GM21447 (cell line): ENCODE measurements at regions not wholly inside any gene's neighbourhood (a gene's known extent, or its start where the extent isn't known, plus 50 kb on each side); places are given as distances from the start of the nearest gene placed in this dataset.
"Not testable (repeated sequence)": the region's sequence is repeated elsewhere in the genome, so short reads cannot be mapped to it uniquely, and the experiment has no call there.

Experiments
- ATAC-seq: cut with Tn5 transposase; IDR thresholded peaks from one replicate; pipeline ENCODE4 v1.9.1; 2021; ENCODE audit not compliant: unreplicated experiment

DNA sequence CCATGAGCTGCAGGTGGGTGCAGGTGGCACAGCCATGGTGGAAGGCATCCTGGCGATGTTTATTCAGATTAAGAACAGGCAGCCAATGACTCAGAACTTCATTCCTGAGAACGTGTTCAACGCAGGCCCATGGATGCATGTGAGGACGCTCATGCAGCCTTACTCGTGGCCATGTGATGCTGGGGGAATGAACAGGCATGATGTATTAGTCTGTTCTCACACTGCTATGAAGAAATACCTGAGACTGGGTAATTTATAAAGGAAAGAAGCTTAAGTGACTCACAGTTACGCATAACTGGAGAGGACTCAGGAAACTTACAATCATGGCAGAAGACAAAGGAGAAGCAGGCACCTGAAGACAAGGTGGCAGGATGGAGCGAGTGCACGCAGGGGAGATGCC, 146.6 kb downstream of the RNASET2 start:
- no peak for ATAC-seq

DNA sequence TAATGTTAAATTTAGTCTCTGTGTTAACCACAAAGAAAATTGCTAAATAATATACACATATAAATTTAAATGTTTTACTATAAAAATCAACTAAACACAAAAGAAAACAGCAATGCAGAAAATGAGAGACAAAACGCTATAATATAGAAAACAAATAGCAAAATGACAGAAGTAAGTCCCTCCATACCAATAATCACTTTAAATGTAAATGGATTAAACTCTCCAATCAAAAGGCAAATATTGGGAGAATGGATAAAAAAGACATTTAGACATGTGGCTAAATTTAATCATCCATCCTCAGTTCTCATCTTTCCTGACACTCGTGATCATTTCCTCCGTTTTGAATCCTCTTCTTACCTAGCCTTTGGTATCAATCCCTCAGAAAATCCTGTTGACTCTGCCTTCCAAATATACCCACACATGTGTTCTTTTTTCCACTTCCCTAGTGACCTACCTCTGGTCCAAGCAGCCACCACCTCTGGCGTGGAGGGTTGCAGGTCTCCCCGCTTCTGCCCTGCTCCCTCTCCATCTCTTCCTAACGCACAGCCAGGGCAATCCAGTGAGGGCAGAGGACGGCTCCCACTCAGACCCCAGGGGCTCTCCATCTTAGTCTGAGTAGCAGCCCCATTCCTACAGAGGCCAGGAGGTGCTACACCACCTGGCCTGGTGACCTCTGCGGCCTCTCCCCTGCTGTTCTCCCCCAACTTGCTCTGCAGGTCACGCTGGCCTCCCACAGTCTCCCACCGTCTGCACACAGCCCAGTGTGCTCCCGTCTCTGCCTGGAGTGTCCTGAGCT, 149.2 kb downstream of the RNASET2 start:
- ATAC-seq, result no peak

DNA sequence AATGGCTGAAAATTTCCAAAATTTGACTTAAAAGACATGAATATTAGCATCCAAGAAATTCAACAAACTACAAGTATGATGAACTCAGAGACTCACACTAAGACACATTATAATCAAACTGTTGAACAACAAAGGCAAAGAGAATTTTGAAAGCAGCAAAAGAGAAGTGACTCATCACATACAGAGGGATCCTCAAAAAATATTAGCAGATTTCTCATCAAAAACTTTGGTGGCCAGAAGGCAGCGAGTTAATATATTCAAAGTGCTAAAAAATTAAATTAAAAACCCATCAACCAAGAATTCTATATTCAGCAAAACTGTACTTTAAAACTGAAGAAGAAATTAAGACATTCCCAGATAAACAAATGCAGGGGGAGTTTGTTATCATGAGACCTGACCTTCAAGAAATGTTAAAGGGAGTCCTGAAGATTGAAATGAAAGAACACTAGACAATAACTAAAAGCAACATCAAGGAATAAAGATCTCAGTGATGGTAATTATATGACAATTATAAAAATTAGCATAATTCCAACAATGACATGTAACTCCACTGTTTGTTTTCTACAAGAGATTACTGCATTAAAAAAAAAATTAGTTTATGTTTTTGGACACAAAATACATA, 150.0 kb downstream of the RNASET2 start:
- ATAC-seq, result no peak

DNA sequence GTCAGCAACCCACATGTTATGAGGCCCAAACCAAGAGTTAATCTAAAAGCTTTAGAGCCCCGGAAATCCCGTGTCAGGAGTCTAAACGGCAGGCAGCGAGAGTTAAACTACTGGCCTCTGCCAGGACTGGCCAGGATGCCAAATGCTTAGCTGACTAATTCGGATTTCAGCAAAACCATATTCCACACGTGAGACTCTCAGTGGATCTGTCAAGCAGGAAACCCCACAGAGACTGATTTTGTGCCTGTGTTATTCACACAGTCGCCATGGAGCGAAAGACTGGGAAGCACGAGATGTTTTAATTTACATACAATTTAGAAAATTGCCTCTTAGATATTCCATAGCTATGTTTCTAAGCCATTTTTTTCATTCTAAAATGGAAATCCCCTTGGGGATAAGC, 152.9 kb downstream of the RNASET2 start:
- no peak for ATAC-seq

DNA sequence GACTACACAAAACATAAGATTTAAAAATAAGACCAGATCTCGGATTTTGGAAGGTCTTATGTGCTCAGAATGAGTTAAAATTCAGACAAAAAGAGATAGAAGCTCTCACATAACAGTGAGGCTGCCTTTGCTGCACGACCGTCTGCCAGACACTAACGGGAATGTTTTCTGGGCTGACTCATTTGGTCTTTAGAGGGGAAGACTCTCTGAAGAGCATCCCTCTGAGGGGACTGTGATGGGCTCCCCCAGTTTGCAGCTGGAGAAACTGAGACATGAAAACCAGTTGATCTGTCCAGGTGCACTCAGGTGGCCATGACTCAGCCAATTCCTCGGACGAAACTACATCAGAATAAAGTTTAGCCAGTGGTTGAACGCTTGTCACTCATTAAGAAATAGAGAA, 153.9 kb downstream of the RNASET2 start:
- ATAC-seq, result no peak

DNA sequence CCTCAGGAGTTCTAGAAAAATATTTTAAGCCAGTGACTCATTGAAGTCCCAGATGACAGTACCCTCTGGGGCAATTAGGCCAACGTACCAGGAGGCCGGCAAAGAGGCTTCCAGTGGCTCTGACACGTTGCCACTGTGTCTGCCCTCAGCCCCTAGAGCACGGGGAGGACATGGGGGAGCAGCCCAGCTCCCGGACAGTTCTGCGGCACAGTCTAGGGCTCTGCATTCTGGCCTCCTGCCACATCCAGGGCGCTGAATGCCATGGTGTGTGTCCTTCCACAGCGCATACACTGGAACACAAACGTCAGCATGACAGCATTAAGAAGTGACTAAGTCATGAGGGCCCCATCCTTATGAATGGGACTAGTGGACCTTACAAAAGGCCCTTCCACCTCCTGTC, 156.2 kb downstream of the RNASET2 start:
- no peak for ATAC-seq

DNA sequence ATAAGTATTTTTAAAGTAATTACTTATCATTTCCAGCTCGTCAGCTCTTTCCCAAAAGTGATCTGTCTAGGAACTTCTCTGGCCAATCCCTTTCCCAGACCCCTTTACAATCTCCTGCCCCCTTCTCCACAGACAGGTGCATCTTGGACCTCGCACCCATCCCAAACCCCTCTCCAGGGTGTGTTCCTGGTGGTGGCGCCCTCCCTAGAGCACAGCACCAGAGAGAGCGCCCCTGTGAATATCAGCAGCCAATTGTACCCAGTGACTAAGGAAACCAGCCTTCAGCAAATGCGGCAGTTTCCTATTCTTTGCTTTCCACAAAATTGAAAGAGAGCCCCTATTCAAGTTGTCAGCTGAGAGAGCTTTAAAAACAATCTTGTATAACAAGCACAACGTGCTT, 157.7 kb downstream of the RNASET2 start:
- ATAC-seq, result no peak

DNA sequence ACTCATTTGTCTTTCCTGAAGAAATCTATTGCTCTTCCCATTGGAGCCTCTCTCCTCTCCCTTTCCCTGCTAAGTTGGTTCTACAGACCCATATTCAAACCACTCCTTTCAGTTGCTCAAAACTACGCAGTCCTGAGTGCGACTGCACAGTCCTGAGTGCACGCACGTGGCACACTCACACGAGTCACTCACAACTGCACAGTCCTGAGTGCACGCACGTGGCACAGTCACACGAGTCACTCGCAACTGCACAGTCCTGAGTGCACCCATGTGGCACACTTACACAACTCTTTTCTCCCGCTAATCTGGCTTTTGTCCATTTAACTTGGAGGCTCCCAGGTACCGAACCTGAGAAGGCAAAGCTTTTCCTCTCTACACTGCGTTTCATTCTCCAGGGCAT, 159.7 kb downstream of the RNASET2 start:
- no peak for ATAC-seq

DNA sequence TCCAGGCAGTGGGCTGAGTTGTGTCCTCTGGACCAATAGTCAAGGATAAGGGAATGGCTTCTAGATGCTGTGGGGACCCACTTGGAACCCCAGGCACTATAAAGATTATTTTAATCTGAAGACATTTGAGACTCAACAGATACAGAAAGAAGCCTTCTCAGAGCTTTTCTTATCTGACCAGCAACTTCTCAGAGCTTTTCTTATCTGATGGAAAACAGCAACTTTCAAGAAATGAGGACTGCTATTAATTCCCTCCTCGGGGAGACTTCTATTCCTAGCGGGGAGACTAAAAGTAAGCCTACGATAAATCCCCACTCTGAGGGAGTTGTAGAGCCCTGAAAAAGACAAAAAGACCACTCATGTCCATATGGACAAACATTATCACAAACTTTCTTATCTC, 160.5 kb downstream of the RNASET2 start:
- no peak for ATAC-seq

DNA sequence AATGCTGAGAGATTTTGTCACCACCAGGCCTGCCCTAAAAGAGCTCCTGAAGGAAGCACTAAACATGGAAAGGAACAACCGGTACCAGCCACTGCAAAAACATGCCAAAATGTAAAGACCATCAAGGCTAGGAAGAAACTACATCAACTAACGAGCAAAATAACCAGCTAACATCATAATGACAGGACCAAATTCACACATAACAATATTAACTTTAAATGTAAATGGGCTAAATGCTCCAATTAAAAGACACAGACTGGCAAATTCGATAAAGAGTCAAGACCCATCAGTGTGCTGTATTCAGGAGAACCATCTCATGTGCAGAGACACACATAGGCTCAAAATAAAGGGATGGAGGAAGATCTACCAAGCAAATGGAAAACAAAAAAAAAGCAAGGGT, 163.8 kb upstream of the RPS6KA2 start:
- not testable (repeated sequence) for ATAC-seq

DNA sequence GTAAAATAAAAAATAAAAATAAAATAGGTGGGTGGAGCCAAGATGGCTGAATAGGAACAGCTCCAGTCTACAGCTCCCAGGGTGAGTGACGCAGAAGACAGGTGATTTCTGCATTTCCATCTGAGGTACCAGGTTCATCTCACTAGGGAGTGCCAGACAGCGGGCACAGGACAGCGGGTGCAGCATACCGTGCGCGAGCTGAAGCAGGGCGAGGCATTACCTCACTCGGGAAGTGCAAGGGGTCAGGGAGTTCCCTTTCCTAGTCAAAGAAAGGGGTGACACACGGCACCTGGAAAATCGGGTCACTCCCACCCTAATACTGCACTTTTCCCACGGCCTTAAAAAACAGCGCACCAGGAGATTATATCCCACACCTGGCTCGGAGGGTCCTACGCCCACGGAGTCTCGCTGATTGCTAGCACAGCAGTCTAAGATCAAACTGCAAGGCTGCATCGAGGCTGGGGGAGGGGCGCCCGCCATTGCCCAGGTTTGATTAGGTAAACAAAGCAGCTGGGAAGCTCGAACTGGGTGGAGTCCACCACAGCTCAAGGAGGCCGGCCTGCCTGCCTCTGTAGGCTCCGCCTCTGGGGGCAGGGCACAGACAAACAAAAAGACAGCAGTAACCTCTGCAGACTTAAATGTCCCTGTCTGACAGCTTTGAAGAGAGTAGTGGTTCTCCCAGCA, 161.9 kb upstream of the RPS6KA2 start:
- ATAC-seq, result not testable (repeated sequence)

DNA sequence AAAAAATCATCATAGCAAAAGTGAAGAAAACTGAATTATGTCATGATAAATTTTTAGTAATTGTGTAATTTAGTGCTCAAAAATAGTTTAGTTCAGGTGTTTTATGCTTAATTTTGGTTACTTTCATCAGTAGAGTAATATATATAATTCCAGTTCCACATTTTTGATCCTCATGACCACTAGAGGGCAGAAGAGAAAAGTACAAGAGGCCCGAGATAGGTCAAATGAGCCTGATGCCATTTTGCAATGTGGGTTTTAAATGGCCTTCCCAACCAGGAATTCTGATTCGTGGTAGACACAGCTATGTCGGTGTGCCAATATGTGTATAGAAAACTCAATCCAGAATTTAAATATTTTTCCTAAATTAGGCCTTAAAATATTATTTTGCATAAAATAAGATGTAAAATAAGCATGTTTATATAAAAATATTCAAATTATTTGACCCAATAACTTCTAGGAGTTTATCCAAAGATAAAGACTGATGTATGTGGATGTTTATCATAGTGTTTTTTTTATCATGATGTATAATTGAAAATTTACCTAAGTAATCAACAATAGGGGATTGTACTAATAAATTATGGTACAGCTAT, 159.7 kb upstream of the RPS6KA2 start:
- no peak for ATAC-seq

DNA sequence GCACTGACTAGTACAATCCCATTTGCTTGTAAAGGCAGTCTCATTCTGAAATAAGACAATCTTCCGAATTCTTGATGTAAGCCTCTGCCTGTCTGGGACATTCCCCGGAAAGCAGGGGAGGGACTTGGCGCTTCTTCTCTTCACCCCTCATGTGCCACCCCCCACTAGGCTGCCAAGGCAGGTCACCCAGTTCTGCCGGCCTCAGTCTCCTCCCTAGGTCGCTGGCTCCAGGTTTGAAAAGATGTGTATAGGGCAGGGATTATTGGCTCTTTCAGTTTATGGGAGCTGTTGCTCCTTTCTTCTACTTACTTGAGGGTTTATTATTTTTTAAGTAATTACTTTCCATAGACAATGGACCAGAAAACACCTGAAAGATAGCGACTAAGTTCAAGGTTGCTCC, 158.1 kb upstream of the RPS6KA2 start:
- ATAC-seq, result no peak

DNA sequence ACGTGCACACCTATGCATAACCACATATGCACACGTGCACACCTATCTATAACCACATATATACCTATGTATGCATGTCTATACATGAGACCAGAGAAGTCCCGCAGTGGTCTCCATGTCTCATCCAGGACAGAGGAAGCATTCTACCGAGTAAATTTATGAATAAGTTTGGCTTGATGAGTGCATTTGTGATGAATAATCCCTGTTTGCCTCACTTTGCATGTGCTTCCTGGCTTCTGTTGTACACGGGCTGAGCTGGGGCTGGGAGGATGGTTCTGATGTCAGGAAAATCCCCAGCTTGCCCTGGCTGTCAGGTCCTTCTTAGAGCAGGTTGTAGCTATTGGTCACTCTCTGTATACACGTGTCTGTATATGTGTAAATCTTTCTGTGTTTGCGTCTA, 157.6 kb upstream of the RPS6KA2 start:
- ATAC-seq, result no peak

DNA sequence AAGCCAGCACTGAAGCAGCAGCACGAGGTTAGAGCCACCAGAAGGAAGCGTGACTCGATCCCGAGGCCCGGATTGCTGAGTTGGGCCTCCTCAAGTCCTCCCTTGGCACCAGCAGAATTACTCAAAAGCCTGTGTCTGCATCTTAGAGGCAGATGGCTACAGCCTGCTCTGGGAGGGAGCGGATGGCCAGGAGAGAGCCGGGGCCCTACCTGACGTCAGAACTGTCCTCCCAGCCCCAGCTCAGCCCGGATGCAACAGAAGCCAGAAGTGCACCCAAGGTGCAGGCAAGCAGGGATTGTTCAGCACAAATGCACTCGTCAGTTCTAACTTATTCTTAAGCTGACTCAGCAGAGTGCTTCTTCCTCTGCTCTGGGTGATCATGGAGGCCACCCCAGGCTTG, 155.5 kb upstream of the RPS6KA2 start:
- no peak for ATAC-seq

DNA sequence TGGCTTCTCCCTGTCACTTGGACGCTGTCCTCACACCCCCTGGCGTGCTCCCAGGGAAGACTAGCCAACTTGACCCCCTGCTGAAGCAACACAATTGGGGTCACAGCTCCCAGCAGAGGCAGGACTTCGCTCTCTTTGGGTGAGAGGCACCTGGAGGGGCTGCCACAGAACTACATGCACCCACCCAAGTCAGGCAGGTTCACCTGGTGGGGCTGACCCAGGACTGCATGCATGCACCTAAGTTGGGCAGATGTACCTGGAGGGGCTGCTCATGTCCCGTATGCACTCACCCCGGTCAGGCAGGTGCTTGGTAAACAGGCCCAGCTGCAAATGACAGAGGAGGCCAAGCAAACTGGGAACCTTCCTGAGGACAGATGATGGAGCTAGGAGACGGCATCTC, 154.3 kb upstream of the RPS6KA2 start:
- no peak for ATAC-seq

DNA sequence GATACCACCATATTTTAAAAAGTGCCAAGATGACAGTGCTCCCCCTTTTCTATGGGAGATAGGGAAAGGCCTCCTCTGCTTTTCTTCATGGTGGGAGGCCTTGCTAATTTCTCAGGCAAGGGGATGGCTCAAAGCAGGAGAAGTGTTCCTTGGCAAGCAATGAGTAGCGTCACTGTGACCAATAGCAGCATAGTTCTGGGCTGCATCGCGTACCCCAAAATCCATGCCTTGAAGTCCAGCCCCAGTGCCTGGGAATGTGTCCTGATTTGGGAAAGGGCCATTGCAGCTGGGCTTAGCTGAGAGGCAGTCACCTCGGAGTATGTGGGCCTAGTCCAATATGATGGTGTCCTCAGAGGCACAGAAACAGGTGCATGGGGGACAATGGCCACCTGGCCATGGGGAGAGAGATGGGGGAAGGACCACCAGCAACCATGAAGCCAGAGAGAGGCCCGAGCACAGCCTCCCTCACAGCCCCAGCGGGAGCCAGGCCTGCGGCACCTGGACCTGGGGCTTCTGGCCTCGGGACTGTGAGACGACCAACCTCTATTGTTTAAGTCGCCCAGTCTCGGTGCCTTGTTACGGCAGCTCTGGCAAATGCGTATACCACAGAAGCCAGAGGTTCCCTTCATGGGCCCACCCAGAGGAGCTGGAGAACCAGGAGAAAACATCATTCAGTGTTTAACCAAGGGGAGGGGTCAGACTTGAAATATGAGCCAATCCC, 153.1 kb upstream of the RPS6KA2 start:
- ATAC-seq, result no peak

DNA sequence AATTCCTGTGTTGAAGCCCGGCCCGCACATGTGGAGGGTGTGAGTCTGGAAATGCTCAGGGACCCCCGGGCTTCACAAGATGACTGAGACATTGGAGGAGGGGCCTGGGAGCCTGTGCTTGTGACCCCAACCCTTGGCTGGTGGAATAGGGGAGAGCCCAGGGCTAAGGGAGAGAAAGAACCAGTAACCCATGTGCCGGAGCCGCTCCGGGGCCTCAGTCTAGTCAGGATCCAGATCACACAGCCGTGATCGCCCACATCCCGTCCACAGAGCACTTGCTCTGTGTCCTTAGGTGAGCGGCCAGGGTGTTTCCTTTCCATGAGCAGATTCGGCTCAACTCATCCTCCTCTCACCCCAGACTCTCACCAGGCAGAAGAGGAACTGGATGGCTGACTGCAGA, 152.3 kb upstream of the RPS6KA2 start:
- no peak for ATAC-seq

DNA sequence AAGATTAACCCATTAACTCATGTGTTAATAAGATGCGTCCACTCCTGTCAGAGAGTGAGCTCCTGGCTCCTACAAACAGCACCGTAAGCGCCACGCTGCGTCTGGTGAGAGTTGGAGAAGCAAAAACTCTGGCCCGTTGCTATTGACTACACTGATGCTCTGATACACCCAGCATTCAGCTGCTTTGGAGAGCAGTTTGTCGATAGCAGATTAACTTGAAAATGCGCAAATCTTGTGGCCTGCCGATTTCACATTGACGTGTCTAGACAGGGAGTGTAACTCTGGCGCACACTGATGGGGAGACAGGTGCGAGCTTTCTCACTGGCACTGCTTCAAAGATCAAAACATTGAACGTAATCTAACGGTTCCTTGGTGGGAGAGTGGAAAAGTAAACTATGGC, 151.7 kb upstream of the RPS6KA2 start:
- ATAC-seq, result no peak

DNA sequence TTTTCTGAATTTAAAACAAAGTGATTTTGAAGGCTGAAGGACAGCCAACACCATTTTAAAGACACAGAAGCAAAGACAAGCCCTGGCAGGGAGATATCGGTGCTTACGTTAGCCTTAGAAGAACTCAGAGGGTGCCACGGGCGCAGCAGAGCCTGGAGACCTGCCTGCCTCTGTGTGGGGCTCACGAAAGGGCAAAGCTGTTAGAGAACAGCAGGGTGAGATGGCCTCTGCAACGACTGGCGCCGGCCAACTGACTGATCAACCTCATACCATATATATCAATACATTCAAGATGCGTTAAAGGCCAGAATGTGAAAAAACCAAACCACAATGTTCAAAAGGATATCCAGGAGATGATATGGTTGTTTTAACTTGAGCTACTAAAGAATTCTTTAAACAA, 151.0 kb upstream of the RPS6KA2 start:
- no peak for ATAC-seq

DNA sequence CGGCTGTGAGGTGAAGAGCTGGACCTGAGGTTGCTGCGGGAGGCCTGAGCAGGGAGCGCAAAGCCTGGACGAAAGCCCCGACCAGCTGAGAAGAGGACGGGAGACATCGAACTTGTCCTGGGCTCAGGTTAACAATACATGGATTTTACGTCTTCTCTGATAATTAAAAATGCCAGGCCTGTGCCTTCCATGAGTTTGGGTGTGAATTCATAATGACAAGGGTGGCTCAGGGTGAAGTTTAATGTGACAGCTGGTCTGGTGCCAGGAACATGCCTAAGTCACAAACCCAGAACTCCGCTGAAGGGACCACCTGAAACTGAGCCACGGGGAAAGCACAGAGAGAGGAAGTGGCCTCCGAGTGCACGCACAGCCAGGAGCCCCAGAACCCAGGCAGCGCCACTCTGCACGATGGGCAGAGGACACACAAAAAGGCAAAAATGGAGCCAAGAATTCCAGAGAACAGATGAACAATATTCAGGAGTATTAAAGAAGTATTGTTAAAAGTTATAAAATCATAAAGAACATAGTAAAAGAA, 150.1 kb upstream of the RPS6KA2 start:
- ATAC-seq, result no peak
